ENCODE measurements at regions not wholly inside any gene's neighbourhood (a gene's known extent, or its start where the extent isn't known, plus 50 kb on each side); places are given as distances from the start of the nearest gene placed in this dataset.
"Not testable (repeated sequence)": the region's sequence is repeated elsewhere in the genome, so short reads cannot be mapped to it uniquely, and the experiment has no call there.

DNA sequence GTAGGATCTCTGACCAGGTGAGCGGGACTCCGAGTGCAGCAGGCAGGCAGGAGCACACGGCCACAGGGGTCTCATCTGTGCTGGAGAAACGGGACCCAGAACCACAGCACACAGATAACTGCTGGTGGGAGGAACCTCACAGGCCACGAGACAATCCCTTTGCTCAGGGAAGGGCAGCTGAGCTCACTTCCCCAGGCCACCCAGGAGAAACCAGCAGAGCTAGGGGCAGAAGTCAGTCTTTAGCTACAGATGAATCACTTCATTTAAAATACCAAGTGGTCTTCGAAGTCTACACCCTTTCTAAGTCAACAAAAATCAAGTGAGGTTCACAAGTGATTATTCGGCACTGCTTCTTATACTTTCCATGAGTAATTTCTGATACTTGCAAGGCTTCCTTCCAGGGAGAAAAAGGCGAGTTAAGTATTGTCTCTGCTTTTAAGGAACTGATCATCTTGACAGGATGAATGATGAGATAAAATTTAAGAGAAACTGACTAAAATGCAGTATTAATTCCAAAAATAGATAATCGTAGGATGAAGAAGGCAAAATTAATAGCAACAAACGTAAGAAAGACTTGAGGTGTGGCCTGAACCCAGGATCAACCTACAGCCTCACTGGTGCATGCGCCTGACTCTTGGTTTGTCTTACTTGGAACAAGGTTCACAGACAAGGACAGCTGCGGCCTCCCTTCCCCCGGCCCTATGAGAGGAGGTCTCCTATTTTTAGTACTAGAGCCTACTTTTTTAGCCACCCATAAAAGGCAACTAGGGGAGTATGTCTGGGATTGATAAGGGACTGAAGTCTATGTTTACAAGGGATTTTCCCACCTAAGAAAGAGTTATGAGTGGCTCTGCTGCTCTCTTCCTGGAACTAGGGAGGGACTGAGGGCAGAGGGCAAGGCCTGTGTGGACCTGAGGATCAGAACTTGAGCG is 233.6 kb downstream of the TTLL2 start:
- DNase-seq (no peak), ATAC-seq (peak; percentile 54)
- Histone ChIP-seq H3K36me3 (ENCODE audit: low read depth) (no peaks in the 10 kb centered on the region), H3K9me3 (peaks cover 6% of the 10 kb centered on the region), H3K4me3 (no peak overlapping the region), H3K4me1 (ENCODE audit: low read depth) (no peaks in the 10 kb centered on the region)
- intact Hi-C loops (cut with DNase I, micrococcal nuclease), result no loop called here
- TF ChIP-seq, protein P1, sequence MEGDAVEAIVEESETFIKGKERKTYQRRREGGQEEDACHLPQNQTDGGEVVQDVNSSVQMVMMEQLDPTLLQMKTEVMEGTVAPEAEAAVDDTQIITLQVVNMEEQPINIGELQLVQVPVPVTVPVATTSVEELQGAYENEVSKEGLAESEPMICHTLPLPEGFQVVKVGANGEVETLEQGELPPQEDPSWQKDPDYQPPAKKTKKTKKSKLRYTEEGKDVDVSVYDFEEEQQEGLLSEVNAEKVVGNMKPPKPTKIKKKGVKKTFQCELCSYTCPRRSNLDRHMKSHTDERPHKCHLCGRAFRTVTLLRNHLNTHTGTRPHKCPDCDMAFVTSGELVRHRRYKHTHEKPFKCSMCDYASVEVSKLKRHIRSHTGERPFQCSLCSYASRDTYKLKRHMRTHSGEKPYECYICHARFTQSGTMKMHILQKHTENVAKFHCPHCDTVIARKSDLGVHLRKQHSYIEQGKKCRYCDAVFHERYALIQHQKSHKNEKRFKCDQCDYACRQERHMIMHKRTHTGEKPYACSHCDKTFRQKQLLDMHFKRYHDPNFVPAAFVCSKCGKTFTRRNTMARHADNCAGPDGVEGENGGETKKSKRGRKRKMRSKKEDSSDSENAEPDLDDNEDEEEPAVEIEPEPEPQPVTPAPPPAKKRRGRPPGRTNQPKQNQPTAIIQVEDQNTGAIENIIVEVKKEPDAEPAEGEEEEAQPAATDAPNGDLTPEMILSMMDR (IDR thresholded peaks at IDR 0.05), result no peak

GRCh38 chr6:167559675-167560479 is 235.0 kb downstream of the TTLL2 start:
- no peaks in the 10 kb centered on the region for H3K4me1 ChIP-seq (ENCODE audit: low read depth)
- peak; percentile 79 for ATAC-seq
- peak in 1 of 3 donors; percentile 52 for DNase-seq
- TF ChIP-seq, protein P1 (IDR thresholded peaks at IDR 0.05), result no peak
- H3K36me3 ChIP-seq (ENCODE audit: low read depth), result no peaks in the 10 kb centered on the region
- intact Hi-C loops (cut with DNase I, micrococcal nuclease), result no loop called here
- H3K9me3 ChIP-seq, result peaks cover 6% of the 10 kb centered on the region
- H3K4me3 ChIP-seq, result no peak overlapping the region

- TF ChIP-seq, protein P1 (IDR thresholded peaks at IDR 0.05), result no peak
- Histone ChIP-seq H3K9me3 (peaks cover 4% of the 10 kb centered on the region), H3K4me1 (ENCODE audit: low read depth) (no peaks in the 10 kb centered on the region), H3K36me3 (ENCODE audit: low read depth) (no peaks in the 10 kb centered on the region), H3K4me3 (no peak overlapping the region)
- ATAC-seq (no peak), DNase-seq (no peak)
- intact Hi-C loops (cut with DNase I, micrococcal nuclease), result no loop called here
These were observed 236.0 kb downstream of the TTLL2 start for GRCh38 chr6:167560673-167561569.

DNA sequence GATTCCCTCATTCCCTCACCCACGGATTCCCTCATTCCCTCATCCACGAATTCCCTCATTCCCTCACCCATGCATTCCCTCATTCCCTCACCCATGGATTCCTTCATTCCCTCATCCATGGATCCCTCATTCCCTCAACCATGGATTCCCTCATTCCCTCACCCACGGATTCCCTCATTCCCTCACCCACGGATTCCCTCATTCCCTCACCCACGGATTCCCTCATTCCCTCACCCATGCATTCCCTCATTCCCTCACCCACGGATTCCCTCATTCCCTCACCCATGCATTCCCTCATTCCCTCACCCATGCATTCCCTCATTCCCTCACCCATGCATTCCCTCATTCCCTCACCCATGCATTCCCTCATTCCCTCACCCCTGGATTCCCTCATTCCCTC is 238.0 kb downstream of the TTLL2 start:
- ATAC-seq; intact Hi-C loops (cut with DNase I, micrococcal nuclease); DNase-seq; H3K9me3 ChIP-seq; H3K36me3 ChIP-seq (ENCODE audit: low read depth); H3K4me3 ChIP-seq; H3K4me1 ChIP-seq (ENCODE audit: low read depth): not testable (repeated sequence)

DNA sequence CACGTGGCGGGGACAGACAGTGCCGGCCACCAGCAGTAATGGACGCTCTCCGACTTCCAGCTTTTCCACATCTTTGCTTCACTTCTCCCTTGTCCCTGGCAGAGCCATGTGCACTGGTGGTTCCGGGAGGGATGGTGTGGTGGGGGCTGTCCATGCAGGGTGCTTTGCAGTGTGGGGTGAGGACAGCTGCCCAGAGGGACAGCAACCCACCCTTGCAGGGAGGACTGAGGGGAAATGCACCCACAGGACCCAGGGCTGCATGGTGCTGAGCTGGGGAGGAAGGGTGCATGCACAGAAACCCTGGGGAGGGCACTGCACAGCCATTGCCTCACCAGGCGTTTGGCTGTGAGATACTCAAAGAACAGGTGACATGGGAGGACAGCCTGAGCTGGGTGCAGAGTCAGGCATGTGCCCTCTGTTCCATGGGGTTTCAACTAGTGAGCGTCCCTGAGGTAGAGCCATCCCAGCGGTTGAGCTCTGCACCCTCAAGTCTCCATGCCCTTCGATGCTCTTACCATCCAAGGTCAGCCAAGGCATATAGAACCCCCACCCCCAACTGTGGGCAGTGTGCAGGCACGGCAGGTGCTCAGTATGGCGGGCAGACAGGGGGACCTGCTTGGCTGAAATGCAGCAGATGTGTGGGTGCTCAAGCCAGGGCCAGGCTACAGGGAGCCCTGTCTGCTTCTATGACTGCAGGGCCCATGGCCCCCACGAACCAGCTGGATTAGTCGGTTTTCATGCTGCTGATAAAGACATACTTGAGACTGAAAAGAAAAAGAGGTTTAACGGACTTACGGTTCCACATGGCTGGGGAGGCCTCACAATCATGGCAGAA is 239.7 kb downstream of the TTLL2 start:
- TF ChIP-seq, protein P1 (IDR thresholded peaks at IDR 0.05), result no peak
- Histone ChIP-seq H3K9me3 (no peaks in the 10 kb centered on the region), H3K4me1 (ENCODE audit: low read depth) (no peaks in the 10 kb centered on the region), H3K4me3 (no peak overlapping the region), H3K36me3 (ENCODE audit: low read depth) (no peaks in the 10 kb centered on the region)
- intact Hi-C loops (cut with DNase I, micrococcal nuclease), result no loop called here
- no peak for ATAC-seq
- DNase-seq, result no peak

All from mucosa of descending colon (tissue), 3 donors.